ENCODE measurements at regions not wholly inside any gene's neighbourhood (a gene's known extent, or its start where the extent isn't known, plus 50 kb on each side); places are given as distances from the start of the nearest gene placed in this dataset.

DNA sequence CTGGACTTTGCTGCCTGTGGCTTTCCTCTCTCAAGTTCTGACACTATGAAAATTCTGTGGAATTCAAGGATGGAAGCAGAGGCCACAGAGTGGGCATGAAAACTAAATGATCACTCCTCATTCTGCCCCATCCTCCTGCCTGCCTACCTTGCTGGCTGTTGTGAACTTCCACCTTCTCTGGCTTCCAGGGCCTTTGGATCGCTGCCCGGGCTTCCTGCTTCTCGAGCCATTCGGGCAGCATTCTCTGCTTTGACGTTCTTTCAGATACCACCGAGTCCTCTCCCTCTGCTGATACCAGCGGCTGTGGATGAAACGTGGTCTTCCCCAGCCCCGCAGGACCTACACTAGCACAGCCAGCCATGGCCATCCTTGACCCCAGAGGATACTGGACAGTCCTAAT, 327.7 kb upstream of the SLC14A2 start:
- TF ChIP-seq EZH2phosphoT487 (IDR thresholded peaks at IDR 0.05; ENCODE audit: unreplicated experiment): no peak
- TF ChIP-seq, protein P1, sequence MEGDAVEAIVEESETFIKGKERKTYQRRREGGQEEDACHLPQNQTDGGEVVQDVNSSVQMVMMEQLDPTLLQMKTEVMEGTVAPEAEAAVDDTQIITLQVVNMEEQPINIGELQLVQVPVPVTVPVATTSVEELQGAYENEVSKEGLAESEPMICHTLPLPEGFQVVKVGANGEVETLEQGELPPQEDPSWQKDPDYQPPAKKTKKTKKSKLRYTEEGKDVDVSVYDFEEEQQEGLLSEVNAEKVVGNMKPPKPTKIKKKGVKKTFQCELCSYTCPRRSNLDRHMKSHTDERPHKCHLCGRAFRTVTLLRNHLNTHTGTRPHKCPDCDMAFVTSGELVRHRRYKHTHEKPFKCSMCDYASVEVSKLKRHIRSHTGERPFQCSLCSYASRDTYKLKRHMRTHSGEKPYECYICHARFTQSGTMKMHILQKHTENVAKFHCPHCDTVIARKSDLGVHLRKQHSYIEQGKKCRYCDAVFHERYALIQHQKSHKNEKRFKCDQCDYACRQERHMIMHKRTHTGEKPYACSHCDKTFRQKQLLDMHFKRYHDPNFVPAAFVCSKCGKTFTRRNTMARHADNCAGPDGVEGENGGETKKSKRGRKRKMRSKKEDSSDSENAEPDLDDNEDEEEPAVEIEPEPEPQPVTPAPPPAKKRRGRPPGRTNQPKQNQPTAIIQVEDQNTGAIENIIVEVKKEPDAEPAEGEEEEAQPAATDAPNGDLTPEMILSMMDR (conservative IDR thresholded peaks at IDR 0.05; ENCODE audit: low read depth in 2 of 2): no peak
- TF ChIP-seq, protein P2, sequence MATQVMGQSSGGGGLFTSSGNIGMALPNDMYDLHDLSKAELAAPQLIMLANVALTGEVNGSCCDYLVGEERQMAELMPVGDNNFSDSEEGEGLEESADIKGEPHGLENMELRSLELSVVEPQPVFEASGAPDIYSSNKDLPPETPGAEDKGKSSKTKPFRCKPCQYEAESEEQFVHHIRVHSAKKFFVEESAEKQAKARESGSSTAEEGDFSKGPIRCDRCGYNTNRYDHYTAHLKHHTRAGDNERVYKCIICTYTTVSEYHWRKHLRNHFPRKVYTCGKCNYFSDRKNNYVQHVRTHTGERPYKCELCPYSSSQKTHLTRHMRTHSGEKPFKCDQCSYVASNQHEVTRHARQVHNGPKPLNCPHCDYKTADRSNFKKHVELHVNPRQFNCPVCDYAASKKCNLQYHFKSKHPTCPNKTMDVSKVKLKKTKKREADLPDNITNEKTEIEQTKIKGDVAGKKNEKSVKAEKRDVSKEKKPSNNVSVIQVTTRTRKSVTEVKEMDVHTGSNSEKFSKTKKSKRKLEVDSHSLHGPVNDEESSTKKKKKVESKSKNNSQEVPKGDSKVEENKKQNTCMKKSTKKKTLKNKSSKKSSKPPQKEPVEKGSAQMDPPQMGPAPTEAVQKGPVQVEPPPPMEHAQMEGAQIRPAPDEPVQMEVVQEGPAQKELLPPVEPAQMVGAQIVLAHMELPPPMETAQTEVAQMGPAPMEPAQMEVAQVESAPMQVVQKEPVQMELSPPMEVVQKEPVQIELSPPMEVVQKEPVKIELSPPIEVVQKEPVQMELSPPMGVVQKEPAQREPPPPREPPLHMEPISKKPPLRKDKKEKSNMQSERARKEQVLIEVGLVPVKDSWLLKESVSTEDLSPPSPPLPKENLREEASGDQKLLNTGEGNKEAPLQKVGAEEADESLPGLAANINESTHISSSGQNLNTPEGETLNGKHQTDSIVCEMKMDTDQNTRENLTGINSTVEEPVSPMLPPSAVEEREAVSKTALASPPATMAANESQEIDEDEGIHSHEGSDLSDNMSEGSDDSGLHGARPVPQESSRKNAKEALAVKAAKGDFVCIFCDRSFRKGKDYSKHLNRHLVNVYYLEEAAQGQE (IDR thresholded peaks at IDR 0.05; ENCODE audit: unreplicated experiment): no peak
- no peak for TF ChIP-seq EZH2 (IDR thresholded peaks at IDR 0.05; ENCODE audit: low read depth, unreplicated experiment)
- TF ChIP-seq POLR2AphosphoS5 (IDR thresholded peaks at IDR 0.05; ENCODE audit: low read depth): no peak
- TF ChIP-seq, protein P3, sequence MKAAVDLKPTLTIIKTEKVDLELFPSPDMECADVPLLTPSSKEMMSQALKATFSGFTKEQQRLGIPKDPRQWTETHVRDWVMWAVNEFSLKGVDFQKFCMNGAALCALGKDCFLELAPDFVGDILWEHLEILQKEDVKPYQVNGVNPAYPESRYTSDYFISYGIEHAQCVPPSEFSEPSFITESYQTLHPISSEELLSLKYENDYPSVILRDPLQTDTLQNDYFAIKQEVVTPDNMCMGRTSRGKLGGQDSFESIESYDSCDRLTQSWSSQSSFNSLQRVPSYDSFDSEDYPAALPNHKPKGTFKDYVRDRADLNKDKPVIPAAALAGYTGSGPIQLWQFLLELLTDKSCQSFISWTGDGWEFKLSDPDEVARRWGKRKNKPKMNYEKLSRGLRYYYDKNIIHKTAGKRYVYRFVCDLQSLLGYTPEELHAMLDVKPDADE (IDR thresholded peaks at IDR 0.05): no peak
- TF ChIP-seq JUNB (IDR thresholded peaks at IDR 0.05; ENCODE audit: unreplicated experiment): no peak
